IMR-90 (cell line): ENCODE measurements at regions not wholly inside any gene's neighbourhood (a gene's known extent, or its start where the extent isn't known, plus 50 kb on each side); places are given as distances from the start of the nearest gene placed in this dataset.
"Not testable (repeated sequence)": the region's sequence is repeated elsewhere in the genome, so short reads cannot be mapped to it uniquely, and the experiment has no call there.

Source experiments
- ATAC-seq: fragments of 200-7000 bp; cut with Tn5 transposase; 2 replicates; pipeline ENCODE4 v1.9.1; 2020; ENCODE audit warnings: low read depth, mild to moderate bottlenecking, moderate library complexity
- BruUV-seq: library from RNA; stranded (reverse); fragments of 400-500 nt; replicated peaks from 2 replicates; lab custom pipeline; 2021; lab: Mats Ljungman, UMichigan
- CTCF ChIA-PET: fragments of 300-600 bp; formaldehyde crosslinking; extraction: SDS; loops from one replicate; lab custom pipeline; 2021; ENCODE audit warnings: antibody characterized with exemption; lab: Yijun Ruan, JAX
- POLR2A ChIA-PET: fragments of 300-600 bp; sonication (Branson Sonifier 250); formaldehyde crosslinking; loops from one replicate; lab custom pipeline; 2022; ENCODE audit warnings: antibody characterized with exemption; ENCODE audit not compliant: unreplicated experiment; lab: Charles Lee
- DNase-seq: peaks from one replicate; pipeline ENCODE4 v3.0.0; 2013
- H2AFZ ChIP-seq: replicated peaks from 2 replicates; pipeline ENCODE3; 2013; ENCODE audit warnings: low read length, mild to moderate bottlenecking; ENCODE audit not compliant: poor library complexity
- H2AK5ac ChIP-seq: 2 replicates; pipeline ENCODE4 v1.6.1; 2013; ENCODE audit warnings: low read depth, low read length, inconsistent platforms
- H2AK9ac ChIP-seq: replicated peaks from 2 replicates; pipeline ENCODE3; 2013; ENCODE audit warnings: mild to moderate bottlenecking, low read depth, low read length, moderate library complexity; ENCODE audit not compliant: poor library complexity
- H2BK120ac ChIP-seq: 2 replicates; pipeline ENCODE4 v1.6.1; 2013; ENCODE audit warnings: low read depth, low read length, inconsistent platforms
- H2BK15ac ChIP-seq: 3 replicates; pipeline ENCODE4 v1.6.1; 2013; ENCODE audit warnings: low read depth, low read length, inconsistent platforms
- H2BK20ac ChIP-seq: 2 replicates; pipeline ENCODE4 v1.6.1; 2013; ENCODE audit warnings: low read depth, mild to moderate bottlenecking, inconsistent platforms, low read length, moderate library complexity
- H2BK5ac ChIP-seq: 2 replicates; pipeline ENCODE4 v1.6.1; 2013; ENCODE audit warnings: mild to moderate bottlenecking, low read depth, low read length, inconsistent platforms; ENCODE audit not compliant: poor library complexity, severe bottlenecking
- H3K14ac ChIP-seq: replicated peaks from 2 replicates; pipeline ENCODE4 v1.6.1; 2013; ENCODE audit warnings: low read depth, low read length, inconsistent platforms
- H3K18ac ChIP-seq: 2 replicates; pipeline ENCODE4 v1.6.1; 2013; ENCODE audit warnings: low read depth, low read length, control low read depth
- H3K23ac ChIP-seq: 2 replicates; pipeline ENCODE4 v1.6.1; 2013; ENCODE audit warnings: low read depth, low read length, inconsistent platforms
- H3K27ac ChIP-seq: 2 replicates; pipeline ENCODE4 v1.5.1; 2013; ENCODE audit warnings: mild to moderate bottlenecking, control low read depth, low read length; ENCODE audit not compliant: insufficient read depth
- H3K27me3 ChIP-seq: 2 replicates; pipeline ENCODE4 v1.6.1; 2013; ENCODE audit warnings: low read length; ENCODE audit not compliant: control insufficient read depth, insufficient read depth
- H3K36me3 ChIP-seq: 2 replicates; pipeline ENCODE4 v1.6.1; 2013; ENCODE audit warnings: low read length, mixed read lengths; ENCODE audit not compliant: control insufficient read depth, insufficient read depth
- H3K4ac ChIP-seq: 2 replicates; pipeline ENCODE4 v1.6.1; 2013; ENCODE audit warnings: low read depth, low read length, inconsistent platforms
- H3K4me1 ChIP-seq: 2 replicates; pipeline ENCODE4 v1.6.1; 2013; ENCODE audit warnings: low read length, mixed read lengths; ENCODE audit not compliant: control insufficient read depth, insufficient read depth
- H3K4me2 ChIP-seq: 2 replicates; pipeline ENCODE4 v1.6.1; 2013; ENCODE audit warnings: low read depth, mild to moderate bottlenecking, control low read depth, low read length, moderate library complexity
- H3K4me3 ChIP-seq: 2 replicates; pipeline ENCODE4 v1.5.1; 2013; ENCODE audit warnings: low read depth, mild to moderate bottlenecking, control low read depth, low read length, moderate library complexity; ENCODE audit not compliant: insufficient read depth
- H3K56ac ChIP-seq: 2 replicates; pipeline ENCODE4 v1.6.1; 2013; ENCODE audit warnings: low read length, inconsistent platforms; ENCODE audit not compliant: insufficient read depth; ENCODE audit errors: extremely low read depth
- H3K79me1 ChIP-seq, 2 experiments: 2 replicates each; pipeline ENCODE4 v1.6.1; 2013; ENCODE audit warnings: low read length in 2 of 2, inconsistent platforms in 1 of 2, low read depth in 1 of 2
- H3K9ac ChIP-seq: 2 replicates; pipeline ENCODE4 v1.6.1; 2013; ENCODE audit warnings: low read depth, low read length, control low read depth
- H3K9me1 ChIP-seq: 2 replicates; pipeline ENCODE4 v1.6.1; 2013; ENCODE audit warnings: low read length, inconsistent platforms; ENCODE audit not compliant: insufficient read depth
- H3K9me3 ChIP-seq: 2 replicates; pipeline ENCODE4 v1.6.1; 2013; ENCODE audit warnings: low read length; ENCODE audit not compliant: control insufficient read depth, insufficient read depth
- H4K20me1 ChIP-seq: 2 replicates; pipeline ENCODE4 v1.6.1; 2013; ENCODE audit warnings: low read length, inconsistent platforms; ENCODE audit not compliant: insufficient read depth
- H4K5ac ChIP-seq: 2 replicates; pipeline ENCODE4 v1.6.1; 2013; ENCODE audit warnings: mild to moderate bottlenecking, low read depth, low read length, control low read depth
- H4K8ac ChIP-seq, 2 experiments: 2 replicates each; pipeline ENCODE4 v1.6.1; 2013; ENCODE audit warnings: low read depth in 2 of 2, low read length in 2 of 2, control low read depth in 1 of 2, inconsistent platforms in 1 of 2
- H4K91ac ChIP-seq: 2 replicates; pipeline ENCODE4 v1.6.1; 2013; ENCODE audit warnings: low read depth, low read length, inconsistent platforms; ENCODE audit not compliant: insufficient read depth
- BHLHE40 ChIP-seq: fragments of 150-350 bp; IDR thresholded peaks from 2 replicates; pipeline ENCODE4 v1.6.1; 2016; ENCODE audit warnings: mild to moderate bottlenecking, low read depth, low read length
- CHD1 ChIP-seq: IDR thresholded peaks from 2 replicates; pipeline ENCODE4 v1.6.1; 2012; ENCODE audit warnings: low read depth, low read length, improper control_type of control experiment
- FOS ChIP-seq: fragments of 150-350 bp; IDR thresholded peaks from 2 replicates; pipeline ENCODE4 v1.6.1; 2016; ENCODE audit warnings: low read depth, low read length
- MAFK ChIP-seq: IDR thresholded peaks from 2 replicates; pipeline ENCODE4 v1.6.1; 2012; ENCODE audit warnings: low read depth, low read length, improper control_type of control experiment
- MXI1 ChIP-seq: IDR thresholded peaks from 2 replicates; pipeline ENCODE4 v1.6.1; 2012; ENCODE audit warnings: low read depth, mild to moderate bottlenecking, low read length, moderate library complexity, borderline replicate concordance
- RCOR1 ChIP-seq: IDR thresholded peaks from 2 replicates; pipeline ENCODE4 v1.6.1; 2012; ENCODE audit warnings: mild to moderate bottlenecking, low read length, improper control_type of control experiment; ENCODE audit not compliant: insufficient replicate concordance
- RFX5 ChIP-seq: IDR thresholded peaks from 2 replicates; pipeline ENCODE4 v1.8.0; 2012; ENCODE audit warnings: low read depth, mild to moderate bottlenecking, low read length, moderate library complexity
- SMC3 ChIP-seq: fragments of 150-350 bp; IDR thresholded peaks from 2 replicates; pipeline ENCODE4 v1.6.1; 2016; ENCODE audit warnings: low read depth, mild to moderate bottlenecking, antibody characterized with exemption, low read length, moderate library complexity
- WGBS, 2 experiments: methylation state at CpG; one replicate each; pipeline versions ENCODE4 v1.1.5 to v1.1.7; 2013; ENCODE audit warnings: missing lambda C conversion rate in 2 of 2; ENCODE audit not compliant: insufficient read length in 1 of 2; ENCODE audit errors: extremely low coverage in 2 of 2; 5-methylcytosine and 5-hydroxymethylcytosine counted together
- dilution Hi-C: fragments of 300-500 bp; cut with HindIII; formaldehyde crosslinking; loops from one replicate; pipeline ENCODE4 v1.14.3; 2018; ENCODE audit warnings: low sequenced_read_pairs; ENCODE audit not compliant: unreplicated experiment
- in situ Hi-C: fragments of 300-500 bp; cut with MboI; formaldehyde crosslinking; loops from 3 replicates; pipeline ENCODE4 v1.14.3; 2019; ENCODE audit warnings: low sequenced_read_pairs, inconsistent platforms, mixed read lengths
- intact Hi-C: fragments of 100-400 bp; cut with micrococcal nuclease; formaldehyde crosslinking; loops from 2 replicates; pipeline ENCODE4 v1.10.0; 2022
- TF ChIP-seq, protein P1 (sequence below): fragments of 150-350 bp; IDR thresholded peaks from 2 replicates; pipeline ENCODE4 v1.6.1; 2016; ENCODE audit warnings: low read depth, mild to moderate bottlenecking, low read length, moderate library complexity, borderline replicate concordance

DNA sequence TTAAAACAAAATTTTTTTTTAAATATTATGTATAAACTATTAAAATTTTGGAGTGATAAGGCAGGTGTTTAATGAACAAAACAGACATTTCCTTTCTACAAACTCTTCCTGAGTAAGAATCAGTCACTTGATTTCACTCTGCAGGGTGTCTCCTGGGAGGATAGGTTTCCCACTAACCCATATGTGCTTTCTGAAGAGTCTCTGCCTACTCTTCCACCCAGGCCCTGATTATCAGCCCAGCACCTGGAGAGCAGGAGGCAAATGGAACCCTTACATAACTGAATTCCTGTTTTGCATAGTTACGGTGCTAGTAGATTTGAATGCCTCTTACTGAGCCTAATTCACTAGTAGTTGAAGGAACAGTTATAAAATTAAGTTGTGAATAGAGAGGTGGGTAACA, 1718.6 kb downstream of the SUCLG1 start:
- no peaks in the 10 kb centered on the region for H4K20me1 ChIP-seq
- no peak overlapping the region for H3K18ac ChIP-seq
- ATAC-seq (no peak), DNase-seq (no peak)
- H2BK120ac ChIP-seq = no peak overlapping the region
- H4K91ac ChIP-seq = no peak overlapping the region
- H3K4me2 ChIP-seq = no peak overlapping the region
- H4K5ac ChIP-seq = no peak overlapping the region
- POLR2A ChIA-PET = no interaction called here
- dilution Hi-C loops (no loop called here), in situ Hi-C loops (no loop called here), intact Hi-C loops (no loop called here)
- no peak overlapping the region for H2BK20ac ChIP-seq
- H2AFZ ChIP-seq = no peak overlapping the region
- H2BK15ac ChIP-seq = no peak overlapping the region
- no peak overlapping the region for H3K56ac ChIP-seq
- BruUV-seq = no TSS peak
- H3K9me1 ChIP-seq = no peaks in the 10 kb centered on the region
- H3K4ac ChIP-seq = no peak overlapping the region
- H3K23ac ChIP-seq = no peak overlapping the region
- H3K4me1 ChIP-seq = no peaks in the 10 kb centered on the region
- CTCF ChIA-PET = no interaction called here
- no CpG with 5 or more reads among the region's 1 CpG for WGBS, 2 experiments
- H3K79me1 ChIP-seq = no peaks in the 10 kb centered on the region
- H2AK9ac ChIP-seq = no peak overlapping the region
- no peaks in the 10 kb centered on the region for H3K9me3 ChIP-seq
- TF ChIP-seq MXI1 (no peak), RFX5 (no peak), RCOR1 (no peak), MAFK (no peak), SMC3 (no peak), FOS (no peak), CHD1 (no peak), BHLHE40 (no peak)
- TF ChIP-seq, protein P1, sequence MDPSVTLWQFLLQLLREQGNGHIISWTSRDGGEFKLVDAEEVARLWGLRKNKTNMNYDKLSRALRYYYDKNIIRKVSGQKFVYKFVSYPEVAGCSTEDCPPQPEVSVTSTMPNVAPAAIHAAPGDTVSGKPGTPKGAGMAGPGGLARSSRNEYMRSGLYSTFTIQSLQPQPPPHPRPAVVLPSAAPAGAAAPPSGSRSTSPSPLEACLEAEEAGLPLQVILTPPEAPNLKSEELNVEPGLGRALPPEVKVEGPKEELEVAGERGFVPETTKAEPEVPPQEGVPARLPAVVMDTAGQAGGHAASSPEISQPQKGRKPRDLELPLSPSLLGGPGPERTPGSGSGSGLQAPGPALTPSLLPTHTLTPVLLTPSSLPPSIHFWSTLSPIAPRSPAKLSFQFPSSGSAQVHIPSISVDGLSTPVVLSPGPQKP = no peak
- no peak overlapping the region for H2BK5ac ChIP-seq
- no peaks in the 10 kb centered on the region for H3K27me3 ChIP-seq
- no peaks in the 10 kb centered on the region for H3K36me3 ChIP-seq
- H3K14ac ChIP-seq = no peak overlapping the region
- no peak overlapping the region for H3K9ac ChIP-seq
- H3K27ac ChIP-seq = no peak overlapping the region
- H3K4me3 ChIP-seq = no peak overlapping the region
- no peak overlapping the region for H2AK5ac ChIP-seq
- no peak overlapping the region for H4K8ac ChIP-seq

DNA sequence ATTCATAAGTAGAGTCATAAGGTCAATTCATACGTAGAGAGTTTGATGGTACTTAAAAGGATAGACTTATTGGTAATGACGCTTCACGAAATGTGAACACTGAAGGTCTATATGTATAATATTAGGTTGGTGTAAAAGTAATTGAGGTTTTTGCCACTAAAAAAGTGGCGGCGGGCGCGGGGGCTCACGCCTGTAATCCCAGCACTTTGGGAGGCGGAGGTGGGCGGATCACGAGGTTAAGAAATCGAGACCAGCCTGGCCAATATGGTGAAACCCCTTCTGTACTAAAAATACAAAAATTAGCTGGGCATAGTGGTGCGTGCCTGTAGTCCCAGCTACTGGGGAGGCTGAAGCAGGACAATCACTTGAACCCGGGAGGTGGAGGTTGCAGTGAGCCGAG, 1721.1 kb downstream of the SUCLG1 start:
- H2AK5ac ChIP-seq, H4K8ac ChIP-seq, H3K23ac ChIP-seq, BruUV-seq, H4K5ac ChIP-seq, CTCF ChIA-PET, H2BK20ac ChIP-seq, DNase-seq, H2BK15ac ChIP-seq, H3K9ac ChIP-seq, H2AFZ ChIP-seq, H3K9me1 ChIP-seq, H3K18ac ChIP-seq, H3K9me3 ChIP-seq, dilution Hi-C loops, H4K91ac ChIP-seq, H3K79me1 ChIP-seq, H2BK5ac ChIP-seq, H4K20me1 ChIP-seq, intact Hi-C loops, H2AK9ac ChIP-seq, H3K4me2 ChIP-seq, H3K36me3 ChIP-seq, H3K4me1 ChIP-seq, H3K4ac ChIP-seq, H3K4me3 ChIP-seq, in situ Hi-C loops, H2BK120ac ChIP-seq, H3K27ac ChIP-seq, ATAC-seq, H3K27me3 ChIP-seq, POLR2A ChIA-PET, H3K14ac ChIP-seq, H3K56ac ChIP-seq: not testable (repeated sequence)
- WGBS, 2 experiments = 40% methylated on average over 1 of the region's 15 CpGs; no CpG with 5 or more reads in 1 of the 2 experiments
